ENCODE measurements at regions not wholly inside any gene's neighbourhood (a gene's known extent, or its start where the extent isn't known, plus 50 kb on each side); places are given as distances from the start of the nearest gene placed in this dataset.

DNA sequence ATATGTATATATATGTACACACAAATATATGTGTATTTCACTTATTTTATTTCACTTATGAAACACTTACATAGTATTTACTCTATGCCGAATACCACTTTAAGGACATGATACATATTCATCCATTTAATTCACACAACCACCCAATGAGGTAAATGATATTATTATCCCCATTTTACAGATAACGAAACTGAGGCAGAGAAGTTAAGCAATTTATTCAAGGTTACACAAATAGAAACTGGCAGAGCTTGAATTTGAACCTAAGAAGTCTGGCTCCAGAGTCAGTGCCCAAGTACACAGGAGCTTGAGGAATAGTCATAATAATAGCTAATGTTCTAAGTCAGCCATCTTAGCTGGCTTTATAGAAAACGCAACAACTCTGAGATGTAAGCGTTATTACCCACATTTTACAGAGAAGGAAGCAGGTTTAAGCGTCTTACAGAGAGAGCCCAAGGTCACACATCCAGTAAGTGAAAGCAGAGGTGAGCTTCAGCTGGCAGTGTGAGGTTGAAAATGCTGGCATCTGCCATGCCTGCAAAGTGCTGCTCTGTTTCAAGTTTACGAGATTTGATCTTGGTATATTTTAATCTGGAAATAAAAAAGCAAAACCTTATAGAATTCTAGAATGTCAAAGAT lies 326.9 kb downstream of the LPIN1 start:
- TF ChIP-seq CTCF (IDR thresholded peaks at IDR 0.05): no peak
- no peak for TF ChIP-seq POLR2A (IDR thresholded peaks at IDR 0.05)
